Ishikawa (cell line): ENCODE measurements at regions not wholly inside any gene's neighbourhood (a gene's known extent, or its start where the extent isn't known, plus 50 kb on each side); places are given as distances from the start of the nearest gene placed in this dataset.

Source experiments
- CEBPB ChIP-seq: IDR thresholded peaks from 2 replicates; pipeline ENCODE4 v1.6.1; 2012
- CREB1 ChIP-seq: IDR thresholded peaks from 2 replicates; pipeline ENCODE4 v1.6.1; 2012; ENCODE audit warnings: low read depth
- EGR1 ChIP-seq: IDR thresholded peaks from 2 replicates; pipeline ENCODE4 v1.6.1; 2012
- EP300 ChIP-seq: IDR thresholded peaks from 2 replicates; pipeline ENCODE4 v1.6.1; 2012; ENCODE audit warnings: borderline replicate concordance
- FOXM1 ChIP-seq: IDR thresholded peaks from 2 replicates; pipeline ENCODE4 v1.6.1; 2012; ENCODE audit warnings: low read depth, borderline replicate concordance
- MAX ChIP-seq: IDR thresholded peaks from 2 replicates; pipeline ENCODE4 v1.6.1; 2012
- NFIC ChIP-seq: IDR thresholded peaks from 2 replicates; pipeline ENCODE4 v1.6.1; 2012
- RAD21 ChIP-seq: IDR thresholded peaks from 2 replicates; pipeline ENCODE4 v1.6.1; 2012; ENCODE audit warnings: low read depth
- TAF1 ChIP-seq: IDR thresholded peaks from 2 replicates; pipeline ENCODE4 v1.6.1; 2012; ENCODE audit warnings: low read depth, mild to moderate bottlenecking
- TCF12 ChIP-seq: IDR thresholded peaks from 2 replicates; pipeline ENCODE4 v1.6.1; 2012; ENCODE audit warnings: low read depth
- USF1 ChIP-seq: IDR thresholded peaks from 2 replicates; pipeline ENCODE4 v1.6.1; 2012
- YY1 ChIP-seq: IDR thresholded peaks from 2 replicates; pipeline ENCODE4 v1.6.1; 2012; ENCODE audit warnings: low read depth
- TF ChIP-seq, protein P1 (sequence below): IDR thresholded peaks from 2 replicates; pipeline ENCODE4 v1.6.1; 2012; ENCODE audit warnings: low read depth, mild to moderate bottlenecking

GRCh38 chr16:55081622-55082590, 151.2 kb downstream of the IRX5 start:
- TF ChIP-seq MAX = no peak
- TF ChIP-seq FOXM1 = no peak
- TF ChIP-seq TAF1 = no peak
- no peak for TF ChIP-seq USF1
- TF ChIP-seq CEBPB = no peak
- no peak for TF ChIP-seq EP300
- TF ChIP-seq TCF12 = no peak
- TF ChIP-seq, protein P1, sequence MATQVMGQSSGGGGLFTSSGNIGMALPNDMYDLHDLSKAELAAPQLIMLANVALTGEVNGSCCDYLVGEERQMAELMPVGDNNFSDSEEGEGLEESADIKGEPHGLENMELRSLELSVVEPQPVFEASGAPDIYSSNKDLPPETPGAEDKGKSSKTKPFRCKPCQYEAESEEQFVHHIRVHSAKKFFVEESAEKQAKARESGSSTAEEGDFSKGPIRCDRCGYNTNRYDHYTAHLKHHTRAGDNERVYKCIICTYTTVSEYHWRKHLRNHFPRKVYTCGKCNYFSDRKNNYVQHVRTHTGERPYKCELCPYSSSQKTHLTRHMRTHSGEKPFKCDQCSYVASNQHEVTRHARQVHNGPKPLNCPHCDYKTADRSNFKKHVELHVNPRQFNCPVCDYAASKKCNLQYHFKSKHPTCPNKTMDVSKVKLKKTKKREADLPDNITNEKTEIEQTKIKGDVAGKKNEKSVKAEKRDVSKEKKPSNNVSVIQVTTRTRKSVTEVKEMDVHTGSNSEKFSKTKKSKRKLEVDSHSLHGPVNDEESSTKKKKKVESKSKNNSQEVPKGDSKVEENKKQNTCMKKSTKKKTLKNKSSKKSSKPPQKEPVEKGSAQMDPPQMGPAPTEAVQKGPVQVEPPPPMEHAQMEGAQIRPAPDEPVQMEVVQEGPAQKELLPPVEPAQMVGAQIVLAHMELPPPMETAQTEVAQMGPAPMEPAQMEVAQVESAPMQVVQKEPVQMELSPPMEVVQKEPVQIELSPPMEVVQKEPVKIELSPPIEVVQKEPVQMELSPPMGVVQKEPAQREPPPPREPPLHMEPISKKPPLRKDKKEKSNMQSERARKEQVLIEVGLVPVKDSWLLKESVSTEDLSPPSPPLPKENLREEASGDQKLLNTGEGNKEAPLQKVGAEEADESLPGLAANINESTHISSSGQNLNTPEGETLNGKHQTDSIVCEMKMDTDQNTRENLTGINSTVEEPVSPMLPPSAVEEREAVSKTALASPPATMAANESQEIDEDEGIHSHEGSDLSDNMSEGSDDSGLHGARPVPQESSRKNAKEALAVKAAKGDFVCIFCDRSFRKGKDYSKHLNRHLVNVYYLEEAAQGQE = no peak
- TF ChIP-seq EGR1 = no peak
- no peak for TF ChIP-seq NFIC
- TF ChIP-seq RAD21 = no peak
- TF ChIP-seq CREB1 = no peak
- no peak for TF ChIP-seq YY1
